GM04503 (cell line): ENCODE measurements at regions not wholly inside any gene's neighbourhood (a gene's known extent, or its start where the extent isn't known, plus 50 kb on each side); places are given as distances from the start of the nearest gene placed in this dataset.

ENCODE experiments used
- DNase-seq: peaks from one replicate; pipeline ENCODE4 v3.0.0-alpha.2; 2012; ENCODE audit warnings: low read depth

- no peak for DNase-seq
Observed at GRCh38 chr17:72409405-72410002, 288.7 kb downstream of the SOX9 start.

GRCh38 chr17:72411124-72411563 is 290.3 kb downstream of the SOX9 start:
- no peak for DNase-seq

GRCh38 chr17:72412650-72413076 is 291.8 kb downstream of the SOX9 start:
- DNase-seq, result no peak

- DNase-seq, result no peak
Observed at GRCh38 chr17:72413077-72414031, 292.5 kb downstream of the SOX9 start.

GRCh38 chr17:72414032-72414396 is 293.2 kb downstream of the SOX9 start:
- no peak for DNase-seq

GRCh38 chr17:72414967-72415853 is 294.4 kb downstream of the SOX9 start:
- no peak for DNase-seq

- no peak for DNase-seq
Observed at GRCh38 chr17:72416054-72416675, 295.3 kb downstream of the SOX9 start.

- no peak for DNase-seq
Observed at GRCh38 chr17:72416905-72417304, 296.1 kb downstream of the SOX9 start.

GRCh38 chr17:72417627-72418026 is 296.8 kb downstream of the SOX9 start:
- no peak for DNase-seq

- DNase-seq, result no peak
Observed at GRCh38 chr17:72419866-72420774, 299.3 kb downstream of the SOX9 start.

- DNase-seq, result no peak
Observed at GRCh38 chr17:72420775-72421127, 299.9 kb downstream of the SOX9 start.

GRCh38 chr17:72421128-72422092 is 300.6 kb downstream of the SOX9 start:
- peak; percentile 61 for DNase-seq

GRCh38 chr17:72422204-72422504 is 301.3 kb downstream of the SOX9 start:
- DNase-seq, result no peak

- peak; percentile 81 for DNase-seq
Observed at GRCh38 chr17:72422505-72423285, 301.9 kb downstream of the SOX9 start.

GRCh38 chr17:72423286-72423589 is 302.4 kb downstream of the SOX9 start:
- DNase-seq, result no peak

GRCh38 chr17:72423718-72424117 is 302.9 kb downstream of the SOX9 start:
- DNase-seq, result no peak

- DNase-seq, result no peak
Observed at GRCh38 chr17:72424505-72425117, 303.8 kb downstream of the SOX9 start.

- DNase-seq, result no peak
Observed at GRCh38 chr17:72425133-72425793, 304.4 kb downstream of the SOX9 start.
